Keratinocyte (primary cell): ENCODE measurements at regions not wholly inside any gene's neighbourhood (a gene's known extent, or its start where the extent isn't known, plus 50 kb on each side); places are given as distances from the start of the nearest gene placed in this dataset.

Experiments used
- CTCF ChIP-seq, 3 experiments: IDR thresholded peaks in 1 of 3; conservative IDR thresholded peaks in 1 of 3; optimal IDR thresholded peaks in 1 of 3; 2 replicates in 2 of 3; 3 replicates in 1 of 3; pipeline versions ENCODE3 to v1.5.1; 2011; ENCODE audit warnings: low read length in 3 of 3, mild to moderate bottlenecking in 3 of 3, moderate library complexity in 2 of 3, control low read depth in 1 of 3, inconsistent platforms in 1 of 3; ENCODE audit not compliant: insufficient read depth in 2 of 3; ENCODE audit errors: extremely low read depth in 1 of 3
- EZH2 ChIP-seq: IDR thresholded peaks from one replicate; pipeline ENCODE4 v1.6.1; 2012; ENCODE audit warnings: inconsistent platforms, mild to moderate bottlenecking, low read length, moderate library complexity

GRCh38 chr14:65821224-65821753 is 408.8 kb downstream of the FUT8 start:
- no peak for TF ChIP-seq EZH2
- no peak for TF ChIP-seq CTCF (optimal IDR thresholded peaks at IDR 0.05 in 1 of 3, IDR thresholded peaks at IDR 0.05 in 1 of 3, conservative IDR thresholded peaks at IDR 0.05 in 1 of 3; ENCODE audit: extremely low read depth in 1 of 3, insufficient read depth in 2 of 3, low read length in 3 of 3)
